ENCODE measurements at regions not wholly inside any gene's neighbourhood (a gene's known extent, or its start where the extent isn't known, plus 50 kb on each side); places are given as distances from the start of the nearest gene placed in this dataset.

GRCh38 chr2:76687923-76688322 lies 834.3 kb downstream of the LRRTM4 start:
- TF ChIP-seq CTCF (IDR thresholded peaks at IDR 0.05; ENCODE audit: poor library complexity), result no peak
- TF ChIP-seq EZH2 (IDR thresholded peaks at IDR 0.05; ENCODE audit: borderline replicate concordance), result no peak
- no peak for TF ChIP-seq EZH2phosphoT487 (IDR thresholded peaks at IDR 0.05; ENCODE audit: low read depth, severe bottlenecking, unreplicated experiment)

Data from hepatocyte (in vitro differentiated cells).